Tibial artery (tissue), 4 donors: ENCODE measurements at regions not wholly inside any gene's neighbourhood (a gene's known extent, or its start where the extent isn't known, plus 50 kb on each side); places are given as distances from the start of the nearest gene placed in this dataset.

Source experiments
- DNase-seq, 2 donors: peaks; one replicate each; pipeline ENCODE4 v3.0.0-alpha.2; 2019
- H3K27ac ChIP-seq, 2 donors: fragments of 200-600 bp; sonication (generic) in 1 of 2; 1 replicate in 1 of 2; 2 replicates in 1 of 2; pipeline ENCODE4 v1.5.1; 2018 to 2019; ENCODE audit warnings: mild to moderate bottlenecking in 1 of 2
- H3K27me3 ChIP-seq, 2 donors: fragments of 200-600 bp; sonication (generic) in 1 of 2; one replicate each; pipeline versions ENCODE4 v1.5.1 to v1.6.0; 2016 to 2019
- H3K36me3 ChIP-seq, 3 donors: fragments of 200-600 bp; sonication (generic) in 2 of 3; one replicate each; pipeline ENCODE4 v1.5.1; 2016 to 2019; ENCODE audit warnings: mild to moderate bottlenecking in 2 of 3
- H3K4me1 ChIP-seq, 4 donors: fragments of 200-600 bp; sonication (generic) in 2 of 4; 1 replicate in 3 of 4; 2 replicates in 1 of 4; pipeline ENCODE4 v1.5.1; 2016 to 2019
- H3K4me3 ChIP-seq, 2 donors: fragments of 200-600 bp; sonication (generic) in 1 of 2; 1 replicate in 1 of 2; 2 replicates in 1 of 2; pipeline ENCODE4 v1.5.1; 2018 to 2019; ENCODE audit warnings: mild to moderate bottlenecking in 2 of 2
- H3K9me3 ChIP-seq, 3 donors: fragments of 200-600 bp; sonication (generic) in 1 of 3; one replicate each; pipeline ENCODE4 v1.5.1; 2016 to 2019
- CTCF ChIP-seq, 2 experiments: fragments of 200-600 bp in 1 of 2; fragments of 450-650 bp in 1 of 2; IDR thresholded peaks; one replicate each; pipeline ENCODE4 v1.5.1; 2017 to 2019; ENCODE audit warnings: antibody characterized with exemption in 2 of 2, mild to moderate bottlenecking in 1 of 2, moderate library complexity in 1 of 2
- intact Hi-C: fragments of 100-400 bp; cut with DNase I; formaldehyde crosslinking; loops from one replicate; pipeline ENCODE4 v1.15.0; 2023; ENCODE audit warnings: low total_unique reads

DNA sequence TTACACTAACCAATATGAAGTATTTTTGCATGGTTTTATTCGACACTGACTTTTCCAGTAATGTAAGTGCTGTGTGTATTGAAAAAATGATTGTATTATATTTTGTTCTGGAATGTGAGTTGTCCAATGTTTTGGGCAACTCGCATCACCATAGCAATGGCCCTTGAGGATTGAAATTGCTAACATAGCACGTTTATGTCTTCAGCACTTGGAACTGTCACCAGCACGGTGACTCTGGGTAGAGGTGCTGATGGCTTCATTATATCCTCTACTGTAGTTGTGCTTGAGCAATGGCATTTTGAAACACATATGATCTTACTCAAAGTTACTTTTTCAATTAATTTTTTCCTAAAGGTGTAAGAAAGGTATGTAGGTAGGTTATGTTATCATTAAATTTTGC, 271.5 kb downstream of the ACTR3 start:
- no peaks in the 10 kb centered on the region for H3K36me3 ChIP-seq
- intact Hi-C loops, result no loop called here
- H3K9me3 ChIP-seq, result no peaks in the 10 kb centered on the region
- no peaks in the 10 kb centered on the region for H3K4me1 ChIP-seq
- no peak overlapping the region for H3K27ac ChIP-seq
- no peak overlapping the region for H3K4me3 ChIP-seq
- no peaks in the 10 kb centered on the region for H3K27me3 ChIP-seq
- TF ChIP-seq CTCF (IDR thresholded peaks at IDR 0.05), result no peak
- DNase-seq, result no peak

DNA sequence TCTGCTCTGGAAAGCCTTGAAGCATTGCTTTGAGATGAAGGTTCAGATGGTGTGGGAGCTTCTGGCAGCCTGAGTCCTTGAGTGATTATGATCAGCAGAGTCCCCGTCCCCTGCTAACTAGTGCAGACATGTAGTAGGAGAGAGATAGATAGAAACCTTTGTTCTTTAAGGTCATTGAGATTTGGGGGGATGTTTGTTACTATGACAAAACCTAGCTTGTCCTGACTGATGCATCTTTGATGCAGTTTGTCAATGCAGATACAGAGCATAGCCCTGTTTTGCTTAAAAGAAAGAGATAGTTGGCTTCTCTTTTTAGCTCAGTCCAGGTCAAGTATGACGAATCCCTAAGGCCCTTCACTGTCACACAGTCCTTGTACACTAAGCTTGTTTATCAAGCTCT, 274.6 kb upstream of the DPP10 start:
- H3K9me3 ChIP-seq, result no peaks in the 10 kb centered on the region
- intact Hi-C loops, result no loop called here
- H3K27ac ChIP-seq, result no peak overlapping the region
- no peaks in the 10 kb centered on the region for H3K36me3 ChIP-seq
- TF ChIP-seq CTCF (IDR thresholded peaks at IDR 0.05), result no peak
- DNase-seq, result no peak
- H3K4me1 ChIP-seq, result no peaks in the 10 kb centered on the region
- H3K27me3 ChIP-seq, result no peaks in the 10 kb centered on the region
- H3K4me3 ChIP-seq, result no peak overlapping the region

DNA sequence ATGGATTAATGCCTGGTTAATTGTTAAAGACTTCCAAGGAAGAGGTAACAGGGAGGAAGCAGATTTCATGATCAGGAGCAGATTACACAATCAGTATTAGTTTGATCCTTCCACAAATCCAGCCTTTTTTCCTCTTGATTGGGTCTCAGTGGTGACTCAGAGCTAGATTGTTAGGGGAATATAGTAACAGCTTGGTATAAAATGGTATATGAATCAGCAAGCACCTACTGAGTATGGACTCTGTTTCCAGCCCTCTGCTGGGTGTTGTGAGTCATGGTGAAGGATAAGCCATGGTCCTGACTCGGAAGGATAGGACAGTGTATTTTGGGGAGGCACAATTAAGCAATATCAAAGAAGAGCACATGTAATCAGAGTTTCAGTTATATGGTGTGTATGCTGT, 272.4 kb upstream of the DPP10 start:
- no peak for DNase-seq
- H3K36me3 ChIP-seq, result no peaks in the 10 kb centered on the region
- H3K4me1 ChIP-seq, result no peaks in the 10 kb centered on the region
- no peaks in the 10 kb centered on the region for H3K27me3 ChIP-seq
- intact Hi-C loops, result no loop called here
- H3K27ac ChIP-seq, result no peak overlapping the region
- TF ChIP-seq CTCF (IDR thresholded peaks at IDR 0.05), result no peak
- H3K9me3 ChIP-seq, result no peaks in the 10 kb centered on the region
- no peak overlapping the region for H3K4me3 ChIP-seq

DNA sequence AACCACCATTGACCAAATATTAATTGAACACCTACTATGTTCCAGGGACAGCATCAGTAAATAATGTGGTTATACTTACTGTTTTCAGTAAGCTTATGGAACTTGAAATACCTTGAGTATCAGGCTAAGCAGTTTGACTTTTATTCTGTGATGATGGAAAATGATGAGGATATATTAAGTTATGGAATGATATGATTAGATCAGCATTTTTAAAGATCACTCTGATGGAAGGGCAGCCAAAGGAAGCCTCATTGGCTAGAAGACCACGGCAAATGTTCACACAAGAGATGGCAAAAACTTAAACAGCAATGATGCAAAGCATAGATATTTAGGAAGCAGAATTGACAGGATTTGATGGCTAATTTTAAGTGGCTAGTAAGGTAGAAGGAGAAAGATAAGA, 266.9 kb upstream of the DPP10 start:
- no peaks in the 10 kb centered on the region for H3K27me3 ChIP-seq
- H3K27ac ChIP-seq, result no peak overlapping the region
- no peak for TF ChIP-seq CTCF (IDR thresholded peaks at IDR 0.05)
- intact Hi-C loops, result no loop called here
- H3K4me1 ChIP-seq, result no peaks in the 10 kb centered on the region
- H3K36me3 ChIP-seq, result no peaks in the 10 kb centered on the region
- H3K9me3 ChIP-seq, result no peaks in the 10 kb centered on the region
- H3K4me3 ChIP-seq, result no peak overlapping the region
- no peak for DNase-seq

GRCh38 chr2:114185501-114185900, 256.9 kb upstream of the DPP10 start:
- intact Hi-C loops, result no loop called here
- Histone ChIP-seq H3K4me1 (no peaks in the 10 kb centered on the region), H3K27ac (no peak overlapping the region), H3K27me3 (no peaks in the 10 kb centered on the region), H3K4me3 (no peak overlapping the region), H3K9me3 (no peaks in the 10 kb centered on the region), H3K36me3 (no peaks in the 10 kb centered on the region)
- no peak for DNase-seq
- no peak for TF ChIP-seq CTCF (IDR thresholded peaks at IDR 0.05)

DNA sequence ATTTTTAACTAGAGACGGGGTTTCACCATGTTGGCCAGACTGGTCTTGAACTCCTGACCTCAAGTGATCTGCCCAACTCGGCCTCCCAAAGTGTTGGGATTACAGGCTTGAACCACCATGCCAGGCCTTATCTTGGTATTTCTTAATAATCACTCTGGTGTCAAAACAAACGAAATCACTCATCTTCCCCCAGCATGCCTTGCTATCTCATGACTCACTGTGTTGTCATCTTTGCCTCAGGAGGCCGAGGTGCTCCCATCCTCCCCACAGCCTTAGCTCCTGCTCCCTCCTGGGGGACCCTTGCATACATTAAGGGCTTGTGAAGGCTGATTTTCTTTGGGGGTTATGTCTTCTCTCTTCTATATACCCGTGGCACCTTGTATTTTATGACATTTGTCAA, 250.1 kb upstream of the DPP10 start:
- Histone ChIP-seq H3K27ac (no peak overlapping the region), H3K9me3 (no peaks in the 10 kb centered on the region), H3K4me3 (no peak overlapping the region), H3K36me3 (no peaks in the 10 kb centered on the region), H3K27me3 (no peaks in the 10 kb centered on the region), H3K4me1 (no peaks in the 10 kb centered on the region)
- DNase-seq, result no peak
- intact Hi-C loops, result no loop called here
- TF ChIP-seq CTCF (IDR thresholded peaks at IDR 0.05), result no peak
